ENCODE measurements at regions not wholly inside any gene's neighbourhood (a gene's known extent, or its start where the extent isn't known, plus 50 kb on each side); places are given as distances from the start of the nearest gene placed in this dataset.

DNA sequence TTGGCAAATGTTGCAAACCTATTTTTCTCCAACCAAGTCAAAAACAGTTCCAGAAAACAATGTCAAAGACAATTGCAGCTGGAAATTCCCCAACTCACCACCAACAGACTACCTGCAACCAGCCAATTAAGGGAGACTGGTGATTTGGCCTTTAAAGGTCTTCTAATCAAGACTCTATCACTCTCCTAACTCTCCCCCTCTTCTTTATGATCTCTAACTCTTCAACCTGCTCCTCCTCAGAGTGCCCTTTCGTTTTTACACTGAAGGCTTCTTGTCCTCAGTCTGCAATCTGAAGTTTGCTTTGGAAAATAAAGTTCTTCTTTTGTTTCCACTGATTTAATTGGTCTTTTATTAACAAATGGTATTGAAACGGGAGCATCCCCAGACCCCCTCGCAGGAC lies 203.9 kb downstream of the TECRL start:
- TF ChIP-seq, protein P1, sequence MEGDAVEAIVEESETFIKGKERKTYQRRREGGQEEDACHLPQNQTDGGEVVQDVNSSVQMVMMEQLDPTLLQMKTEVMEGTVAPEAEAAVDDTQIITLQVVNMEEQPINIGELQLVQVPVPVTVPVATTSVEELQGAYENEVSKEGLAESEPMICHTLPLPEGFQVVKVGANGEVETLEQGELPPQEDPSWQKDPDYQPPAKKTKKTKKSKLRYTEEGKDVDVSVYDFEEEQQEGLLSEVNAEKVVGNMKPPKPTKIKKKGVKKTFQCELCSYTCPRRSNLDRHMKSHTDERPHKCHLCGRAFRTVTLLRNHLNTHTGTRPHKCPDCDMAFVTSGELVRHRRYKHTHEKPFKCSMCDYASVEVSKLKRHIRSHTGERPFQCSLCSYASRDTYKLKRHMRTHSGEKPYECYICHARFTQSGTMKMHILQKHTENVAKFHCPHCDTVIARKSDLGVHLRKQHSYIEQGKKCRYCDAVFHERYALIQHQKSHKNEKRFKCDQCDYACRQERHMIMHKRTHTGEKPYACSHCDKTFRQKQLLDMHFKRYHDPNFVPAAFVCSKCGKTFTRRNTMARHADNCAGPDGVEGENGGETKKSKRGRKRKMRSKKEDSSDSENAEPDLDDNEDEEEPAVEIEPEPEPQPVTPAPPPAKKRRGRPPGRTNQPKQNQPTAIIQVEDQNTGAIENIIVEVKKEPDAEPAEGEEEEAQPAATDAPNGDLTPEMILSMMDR (conservative IDR thresholded peaks at IDR 0.05; ENCODE audit: low read depth, low read length): no peak
- TF ChIP-seq EZH2 (IDR thresholded peaks at IDR 0.05; ENCODE audit: borderline replicate concordance, low read depth, low read length, poor library complexity, severe bottlenecking): no peak

Data from A673 (cell line).